ENCODE measurements at regions not wholly inside any gene's neighbourhood (a gene's known extent, or its start where the extent isn't known, plus 50 kb on each side); places are given as distances from the start of the nearest gene placed in this dataset.
"Not testable (repeated sequence)": the region's sequence is repeated elsewhere in the genome, so short reads cannot be mapped to it uniquely, and the experiment has no call there.

- DNase-seq (ENCODE audit: low spot score): no peak
- TF ChIP-seq, protein P1, sequence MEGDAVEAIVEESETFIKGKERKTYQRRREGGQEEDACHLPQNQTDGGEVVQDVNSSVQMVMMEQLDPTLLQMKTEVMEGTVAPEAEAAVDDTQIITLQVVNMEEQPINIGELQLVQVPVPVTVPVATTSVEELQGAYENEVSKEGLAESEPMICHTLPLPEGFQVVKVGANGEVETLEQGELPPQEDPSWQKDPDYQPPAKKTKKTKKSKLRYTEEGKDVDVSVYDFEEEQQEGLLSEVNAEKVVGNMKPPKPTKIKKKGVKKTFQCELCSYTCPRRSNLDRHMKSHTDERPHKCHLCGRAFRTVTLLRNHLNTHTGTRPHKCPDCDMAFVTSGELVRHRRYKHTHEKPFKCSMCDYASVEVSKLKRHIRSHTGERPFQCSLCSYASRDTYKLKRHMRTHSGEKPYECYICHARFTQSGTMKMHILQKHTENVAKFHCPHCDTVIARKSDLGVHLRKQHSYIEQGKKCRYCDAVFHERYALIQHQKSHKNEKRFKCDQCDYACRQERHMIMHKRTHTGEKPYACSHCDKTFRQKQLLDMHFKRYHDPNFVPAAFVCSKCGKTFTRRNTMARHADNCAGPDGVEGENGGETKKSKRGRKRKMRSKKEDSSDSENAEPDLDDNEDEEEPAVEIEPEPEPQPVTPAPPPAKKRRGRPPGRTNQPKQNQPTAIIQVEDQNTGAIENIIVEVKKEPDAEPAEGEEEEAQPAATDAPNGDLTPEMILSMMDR (IDR thresholded peaks at IDR 0.05; ENCODE audit: extremely low read depth, missing control alignments): no peak
Observed at GRCh38 chr6:111940801-111941200, 67.5 kb upstream of the FYN start.

DNA sequence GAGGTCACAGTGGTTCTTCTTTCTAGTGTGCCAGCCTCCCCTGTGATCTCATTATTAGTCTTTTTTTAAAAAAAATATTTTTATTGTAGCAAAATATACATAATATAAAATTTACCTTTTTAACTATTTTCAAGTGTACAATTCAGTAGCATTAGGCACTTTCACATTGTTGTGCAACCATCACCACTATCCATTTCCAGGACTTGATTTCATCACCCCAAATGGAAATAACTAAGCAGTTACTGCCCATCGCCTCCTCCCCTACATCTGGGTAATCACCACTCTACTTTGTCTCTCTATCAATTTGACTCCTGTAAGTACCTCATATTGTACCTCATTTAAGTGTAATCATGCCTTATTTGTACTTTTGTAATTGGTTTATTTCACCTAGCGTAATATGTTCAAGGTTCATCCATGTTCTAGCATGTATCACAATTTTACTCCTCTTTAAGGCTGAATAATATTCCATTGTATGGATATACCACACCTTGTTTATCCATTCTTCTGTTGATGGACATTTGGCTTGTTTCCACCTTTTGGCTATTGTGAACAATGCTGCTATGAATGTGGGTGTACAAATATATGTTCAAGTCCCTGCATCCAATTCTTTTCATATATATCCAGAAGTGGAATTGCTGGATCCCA, 68.6 kb upstream of the FYN start:
- TF ChIP-seq, protein P1 (IDR thresholded peaks at IDR 0.05; ENCODE audit: extremely low read depth, missing control alignments): no peak
- no peak for DNase-seq (ENCODE audit: low spot score)

- no peak for DNase-seq (ENCODE audit: low spot score)
- TF ChIP-seq, protein P1 (IDR thresholded peaks at IDR 0.05; ENCODE audit: extremely low read depth, missing control alignments): no peak
Observed at GRCh38 chr6:111942561-111942960, 69.3 kb upstream of the FYN start.

DNA sequence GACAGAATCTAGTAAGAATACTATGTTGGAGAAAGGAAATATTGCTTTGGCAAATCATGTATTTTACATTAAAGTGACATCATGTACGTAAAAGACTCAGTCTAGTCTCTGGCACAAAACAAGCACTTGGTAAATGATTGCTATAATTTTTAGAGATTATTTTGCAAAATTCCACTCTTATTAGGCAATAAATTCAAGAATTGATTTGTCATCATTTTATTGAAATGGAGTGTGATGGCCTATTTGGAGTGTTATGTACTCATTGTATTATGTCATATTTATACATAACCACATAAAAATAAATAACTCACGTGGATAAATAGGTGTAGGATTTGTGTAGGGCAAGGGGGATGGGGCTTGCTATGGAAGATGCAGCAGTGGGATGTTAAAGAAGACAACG, 70.0 kb upstream of the FYN start:
- TF ChIP-seq, protein P1 (IDR thresholded peaks at IDR 0.05; ENCODE audit: extremely low read depth, missing control alignments): no peak

GRCh38 chr6:111943726-111944125, 70.5 kb upstream of the FYN start:
- TF ChIP-seq, protein P1 (IDR thresholded peaks at IDR 0.05; ENCODE audit: extremely low read depth, missing control alignments): no peak

More for the DNA sequence above, 70.0 kb upstream of the FYN start:
- DNase-seq (ENCODE audit: low spot score): no peak

GRCh38 chr6:111944541-111944940, 71.3 kb upstream of the FYN start:
- no peak for DNase-seq (ENCODE audit: low spot score)

More at GRCh38 chr6:111943726-111944125, 70.5 kb upstream of the FYN start:
- DNase-seq (ENCODE audit: low spot score): no peak

GRCh38 chr6:111949546-111949945, 76.3 kb upstream of the FYN start:
- TF ChIP-seq, protein P1 (IDR thresholded peaks at IDR 0.05; ENCODE audit: extremely low read depth, missing control alignments): no peak
- DNase-seq (ENCODE audit: low spot score): no peak

More at GRCh38 chr6:111944541-111944940, 71.3 kb upstream of the FYN start:
- TF ChIP-seq, protein P1 (IDR thresholded peaks at IDR 0.05; ENCODE audit: extremely low read depth, missing control alignments): no peak

- DNase-seq (ENCODE audit: low spot score): not testable (repeated sequence)
Observed at GRCh38 chr6:111949984-111950383, 76.7 kb upstream of the FYN start.

All from GM20000 (cell line).